Progenitor cell of endocrine pancreas (in vitro differentiated cells): ENCODE measurements at regions not wholly inside any gene's neighbourhood (a gene's known extent, or its start where the extent isn't known, plus 50 kb on each side); places are given as distances from the start of the nearest gene placed in this dataset.

Source experiments
- DNase-seq: peaks from one replicate; pipeline ENCODE4 v3.0.0; 2021; ENCODE audit warnings: low spot score; ENCODE audit not compliant: unreplicated experiment
- H3K27ac Mint-ChIP-seq: 2 replicates; pipeline ENCODE4 v1.8.0; 2021; ENCODE audit warnings: mild to moderate bottlenecking, moderate library complexity, mixed read lengths
- H3K27me3 Mint-ChIP-seq: 2 replicates; pipeline ENCODE4 v1.8.0; 2021; ENCODE audit warnings: mixed read lengths
- H3K36me3 Mint-ChIP-seq: 2 replicates; pipeline ENCODE4 v1.8.0; 2022; ENCODE audit warnings: mixed read lengths; ENCODE audit not compliant: insufficient read depth
- H3K4me1 Mint-ChIP-seq: 2 replicates; pipeline ENCODE4 v1.8.0; 2021; ENCODE audit warnings: low read depth, mixed read lengths
- H3K4me3 Mint-ChIP-seq: 2 replicates; pipeline ENCODE4 v1.8.0; 2021; ENCODE audit warnings: low read depth, mild to moderate bottlenecking, moderate library complexity, mixed read lengths
- H3K9me3 Mint-ChIP-seq: 2 replicates; pipeline ENCODE4 v1.8.0; 2021; ENCODE audit warnings: low read depth, mixed read lengths
- TF ChIP-seq, protein P1 (sequence below): fragments of 200-600 bp; sonication (generic); IDR thresholded peaks from one replicate; pipeline ENCODE4 v1.5.0; 2021; ENCODE audit warnings: antibody characterized with exemption, mild to moderate bottlenecking; ENCODE audit not compliant: unreplicated experiment

DNA sequence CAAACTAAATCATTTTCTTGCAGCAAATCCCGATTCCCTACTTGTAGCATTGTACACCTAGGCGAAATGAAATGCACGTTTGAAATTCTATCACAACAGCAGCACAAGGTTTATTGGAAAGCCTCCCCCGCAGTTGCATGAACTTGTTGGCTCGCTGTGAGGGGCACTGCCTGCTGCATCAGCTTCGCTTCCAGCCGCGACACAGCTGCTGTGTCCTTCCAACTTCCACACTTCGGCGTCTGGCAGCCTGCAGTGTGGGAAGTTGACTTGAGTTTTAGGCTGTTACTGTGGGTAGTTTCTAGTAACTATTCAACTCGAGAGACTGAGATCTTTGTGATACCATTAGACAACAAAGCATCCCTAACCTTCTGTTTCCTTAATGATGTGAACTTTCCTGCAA, 315.8 kb upstream of the TPK1 start:
- Mint-ChIP-seq H3K4me1 (no peaks in the 10 kb centered on the region), H3K27me3 (no peaks in the 10 kb centered on the region), H3K9me3 (no peaks in the 10 kb centered on the region), H3K27ac (no peak overlapping the region), H3K36me3 (no peaks in the 10 kb centered on the region), H3K4me3 (no peak overlapping the region)
- DNase-seq = no peak
- TF ChIP-seq, protein P1, sequence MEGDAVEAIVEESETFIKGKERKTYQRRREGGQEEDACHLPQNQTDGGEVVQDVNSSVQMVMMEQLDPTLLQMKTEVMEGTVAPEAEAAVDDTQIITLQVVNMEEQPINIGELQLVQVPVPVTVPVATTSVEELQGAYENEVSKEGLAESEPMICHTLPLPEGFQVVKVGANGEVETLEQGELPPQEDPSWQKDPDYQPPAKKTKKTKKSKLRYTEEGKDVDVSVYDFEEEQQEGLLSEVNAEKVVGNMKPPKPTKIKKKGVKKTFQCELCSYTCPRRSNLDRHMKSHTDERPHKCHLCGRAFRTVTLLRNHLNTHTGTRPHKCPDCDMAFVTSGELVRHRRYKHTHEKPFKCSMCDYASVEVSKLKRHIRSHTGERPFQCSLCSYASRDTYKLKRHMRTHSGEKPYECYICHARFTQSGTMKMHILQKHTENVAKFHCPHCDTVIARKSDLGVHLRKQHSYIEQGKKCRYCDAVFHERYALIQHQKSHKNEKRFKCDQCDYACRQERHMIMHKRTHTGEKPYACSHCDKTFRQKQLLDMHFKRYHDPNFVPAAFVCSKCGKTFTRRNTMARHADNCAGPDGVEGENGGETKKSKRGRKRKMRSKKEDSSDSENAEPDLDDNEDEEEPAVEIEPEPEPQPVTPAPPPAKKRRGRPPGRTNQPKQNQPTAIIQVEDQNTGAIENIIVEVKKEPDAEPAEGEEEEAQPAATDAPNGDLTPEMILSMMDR = no peak

DNA sequence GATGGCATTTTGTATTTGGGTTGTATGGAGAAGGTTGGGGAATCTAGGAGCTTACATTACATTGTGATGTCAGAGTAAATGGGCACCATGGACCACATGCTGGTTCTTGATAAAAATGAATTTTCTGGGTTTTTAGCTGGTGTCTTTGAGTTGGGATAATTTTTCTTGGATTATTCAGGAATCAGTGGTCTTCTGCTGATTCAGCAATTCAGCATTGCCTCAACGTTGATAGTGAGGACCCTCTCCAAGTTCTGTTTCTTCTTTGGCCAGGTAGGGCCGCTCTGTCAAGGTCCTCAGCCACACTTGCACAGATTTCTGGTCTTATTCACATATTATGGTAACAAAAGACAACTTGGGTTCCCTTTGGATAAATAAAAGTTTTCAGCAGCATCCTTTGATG, 312.0 kb upstream of the TPK1 start:
- no peak overlapping the region for H3K27ac Mint-ChIP-seq
- no peaks in the 10 kb centered on the region for H3K27me3 Mint-ChIP-seq
- TF ChIP-seq, protein P1 = no peak
- no peaks in the 10 kb centered on the region for H3K36me3 Mint-ChIP-seq
- H3K4me3 Mint-ChIP-seq = no peak overlapping the region
- no peaks in the 10 kb centered on the region for H3K4me1 Mint-ChIP-seq
- DNase-seq = no peak
- no peaks in the 10 kb centered on the region for H3K9me3 Mint-ChIP-seq

DNA sequence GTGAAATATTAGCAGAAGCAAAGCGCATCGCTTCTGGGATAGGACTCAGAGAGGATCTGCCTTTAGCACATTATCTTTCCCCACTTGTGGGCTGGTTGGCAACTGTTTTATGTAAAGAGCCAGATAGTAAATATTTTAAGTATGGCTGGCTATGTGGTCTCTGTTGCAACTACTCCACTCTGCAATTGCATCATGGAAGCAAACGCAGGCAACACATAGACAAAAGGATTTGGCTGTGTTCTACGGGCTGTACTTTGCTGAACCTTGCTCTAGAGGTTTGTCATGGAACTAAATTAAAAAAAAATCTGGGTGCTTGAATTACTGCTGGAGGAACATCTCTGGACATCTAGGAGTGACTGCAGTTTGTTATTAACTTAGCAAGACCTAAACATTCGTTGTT, 307.8 kb upstream of the TPK1 start:
- H3K27me3 Mint-ChIP-seq = no peaks in the 10 kb centered on the region
- TF ChIP-seq, protein P1 = no peak
- H3K9me3 Mint-ChIP-seq = no peaks in the 10 kb centered on the region
- H3K27ac Mint-ChIP-seq = no peak overlapping the region
- no peak overlapping the region for H3K4me3 Mint-ChIP-seq
- no peak for DNase-seq
- H3K4me1 Mint-ChIP-seq = peaks cover 8% of the 10 kb centered on the region
- H3K36me3 Mint-ChIP-seq = no peaks in the 10 kb centered on the region

DNA sequence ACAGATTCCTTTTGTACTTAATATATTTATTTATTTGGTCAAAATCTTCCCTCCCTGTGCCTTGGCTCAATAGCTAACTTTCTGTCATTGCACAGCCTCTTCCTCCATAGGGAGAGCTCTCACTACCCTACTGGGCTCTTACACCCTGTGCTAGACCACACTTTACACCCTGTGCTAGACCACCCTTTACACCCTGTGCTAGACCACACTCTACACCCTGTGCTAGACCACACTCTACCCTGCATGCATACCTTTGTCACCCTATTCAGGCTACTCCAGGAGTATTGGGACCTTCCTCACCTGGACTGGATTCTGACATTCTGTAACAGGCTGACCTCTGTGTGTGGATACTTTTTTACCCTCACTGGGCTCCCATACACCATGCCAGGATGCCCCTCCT, 298.5 kb upstream of the TPK1 start:
- H3K4me1 Mint-ChIP-seq = no peaks in the 10 kb centered on the region

DNA sequence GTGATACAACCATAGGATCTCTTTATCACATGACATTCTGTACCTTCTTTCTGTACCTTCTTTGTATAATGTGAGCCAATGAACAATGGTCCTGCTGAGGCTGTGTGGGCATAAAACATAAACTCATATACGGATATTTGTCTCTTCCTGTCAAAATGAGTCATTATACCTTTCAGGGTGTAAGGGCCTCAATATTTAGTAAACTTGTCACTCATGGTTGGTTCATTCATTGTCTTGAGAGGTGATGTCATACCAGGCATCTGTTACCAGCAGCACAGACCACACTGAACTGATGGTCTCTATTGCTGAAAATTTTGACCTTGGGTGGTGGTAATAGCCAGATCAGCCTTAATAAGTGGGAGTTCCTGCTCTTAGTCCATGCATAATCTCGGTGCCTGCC, 287.6 kb upstream of the TPK1 start:
- no peaks in the 10 kb centered on the region for H3K27me3 Mint-ChIP-seq
- H3K9me3 Mint-ChIP-seq = peaks cover under 1% of the 10 kb centered on the region
- no peak overlapping the region for H3K4me3 Mint-ChIP-seq
- TF ChIP-seq, protein P1 = no peak
- no peak overlapping the region for H3K27ac Mint-ChIP-seq
- H3K4me1 Mint-ChIP-seq = no peaks in the 10 kb centered on the region
- no peak for DNase-seq
- no peaks in the 10 kb centered on the region for H3K36me3 Mint-ChIP-seq

More for the DNA sequence above, 298.5 kb upstream of the TPK1 start:
- Mint-ChIP-seq H3K9me3 (no peaks in the 10 kb centered on the region), H3K27ac (no peak overlapping the region), H3K36me3 (no peaks in the 10 kb centered on the region), H3K27me3 (no peaks in the 10 kb centered on the region), H3K4me3 (no peak overlapping the region)
- TF ChIP-seq, protein P1 = no peak
- no peak for DNase-seq
